ENCODE measurements at regions not wholly inside any gene's neighbourhood (a gene's known extent, or its start where the extent isn't known, plus 50 kb on each side); places are given as distances from the start of the nearest gene placed in this dataset.

DNA sequence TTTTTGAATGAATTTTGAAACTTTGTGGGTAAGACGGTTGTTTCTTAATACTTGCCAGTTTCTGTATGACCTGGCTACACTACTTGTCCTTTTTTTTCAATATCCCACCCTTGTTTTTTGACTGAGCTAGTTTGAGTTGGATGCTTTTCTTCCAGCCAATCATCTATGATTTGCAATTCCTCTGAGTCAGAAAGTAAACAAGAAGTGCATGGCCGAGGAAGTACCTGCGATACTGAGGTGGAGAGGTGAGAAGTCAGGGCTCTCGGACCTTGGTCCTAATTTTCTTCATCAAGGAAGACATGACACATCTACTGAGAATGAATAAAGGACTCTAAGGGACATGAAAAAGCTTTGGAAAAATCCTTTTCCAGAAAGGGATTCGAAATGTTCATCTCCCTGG is 185.7 kb downstream of the LINC00237 start:
- intact Hi-C loops (cut with micrococcal nuclease) = no loop called here

GRCh38 chr20:20915844-20916243 is 190.3 kb downstream of the LINC00237 start:
- DNase-seq (ENCODE audit: low spot score) = no peak
- intact Hi-C loops (cut with micrococcal nuclease) = no loop called here
- no peaks in the 10 kb centered on the region for H3K36me3 Mint-ChIP-seq (ENCODE audit: low read depth)
- no peaks in the 10 kb centered on the region for H3K4me1 Mint-ChIP-seq (ENCODE audit: low read depth)
- peaks cover 13% of the 10 kb centered on the region for H3K9me3 Mint-ChIP-seq
- H3K4me3 Mint-ChIP-seq = no peak overlapping the region
- H3K27ac Mint-ChIP-seq = no peak overlapping the region
- peaks cover 13% of the 10 kb centered on the region for H3K27me3 Mint-ChIP-seq (ENCODE audit: insufficient read depth)

More for the DNA sequence above, 185.7 kb downstream of the LINC00237 start:
- Mint-ChIP-seq H3K27ac (no peak overlapping the region), H3K4me1 (ENCODE audit: low read depth) (no peaks in the 10 kb centered on the region), H3K9me3 (peaks cover 13% of the 10 kb centered on the region), H3K4me3 (no peak overlapping the region), H3K36me3 (ENCODE audit: low read depth) (no peaks in the 10 kb centered on the region), H3K27me3 (ENCODE audit: insufficient read depth) (peaks cover 13% of the 10 kb centered on the region)
- DNase-seq (ENCODE audit: low spot score) = no peak

DNA sequence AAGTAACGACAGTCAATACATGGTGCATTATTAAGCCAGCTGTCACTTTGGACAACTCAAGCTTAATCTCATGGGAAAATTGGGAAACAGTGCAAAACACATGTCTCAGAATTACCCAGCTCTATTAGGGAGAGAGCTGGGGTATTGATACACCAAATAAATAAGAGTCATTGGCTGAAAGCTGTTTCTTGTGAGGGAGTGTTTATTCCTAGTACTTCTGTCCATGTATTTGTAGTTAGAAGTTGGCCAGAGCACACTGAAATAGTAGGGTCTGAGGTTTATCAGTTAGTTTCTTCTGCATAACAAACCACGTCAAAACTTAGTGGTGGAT is 192.0 kb upstream of the RALGAPA2 start:
- Mint-ChIP-seq H3K4me3 (no peak overlapping the region), H3K9me3 (no peaks in the 10 kb centered on the region), H3K27ac (no peak overlapping the region), H3K36me3 (ENCODE audit: low read depth) (no peaks in the 10 kb centered on the region), H3K4me1 (ENCODE audit: low read depth) (no peaks in the 10 kb centered on the region), H3K27me3 (ENCODE audit: insufficient read depth) (peaks cover 2% of the 10 kb centered on the region)
- DNase-seq (ENCODE audit: low spot score) = no peak
- intact Hi-C loops (cut with micrococcal nuclease) = no loop called here

DNA sequence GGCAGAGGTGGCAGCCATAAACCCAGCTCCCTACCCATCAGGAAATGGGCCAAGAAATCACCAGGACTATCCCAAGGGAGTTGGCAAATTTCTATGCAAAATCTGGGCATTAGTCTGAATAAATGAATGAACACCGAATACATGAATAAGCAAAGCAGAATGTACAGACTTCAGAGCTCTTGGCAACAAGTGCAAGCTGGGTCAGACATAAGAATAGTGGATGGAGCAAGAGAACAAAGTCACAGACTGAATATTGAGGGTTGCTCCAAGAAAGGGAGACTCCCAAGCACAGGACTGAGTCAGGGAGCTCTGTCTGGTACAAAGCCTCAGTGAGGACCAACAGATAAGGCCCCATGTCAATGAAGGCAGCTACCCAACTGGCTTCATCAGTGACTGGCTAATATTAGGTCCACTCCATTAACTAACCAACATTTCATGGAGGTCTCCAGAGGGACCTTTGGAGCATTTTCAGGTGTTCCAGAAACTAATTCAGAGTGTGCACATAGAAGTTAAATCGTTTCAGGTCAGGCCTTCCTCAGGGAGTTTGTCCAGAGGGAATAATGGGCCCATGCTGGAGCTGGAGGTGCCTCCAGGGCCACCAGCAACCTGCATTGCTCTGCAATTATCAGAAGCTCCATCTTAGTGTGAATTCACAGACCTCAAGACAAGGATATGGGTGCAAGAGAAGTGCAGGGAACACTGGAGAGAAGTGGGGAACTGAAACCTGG is 191.5 kb upstream of the RALGAPA2 start:
- no peak for DNase-seq (ENCODE audit: low spot score)
- intact Hi-C loops (cut with micrococcal nuclease) = no loop called here
- H3K4me3 Mint-ChIP-seq = no peak overlapping the region
- H3K9me3 Mint-ChIP-seq = no peaks in the 10 kb centered on the region
- H3K27me3 Mint-ChIP-seq (ENCODE audit: insufficient read depth) = peaks cover 2% of the 10 kb centered on the region
- H3K36me3 Mint-ChIP-seq (ENCODE audit: low read depth) = no peaks in the 10 kb centered on the region
- no peak overlapping the region for H3K27ac Mint-ChIP-seq
- no peaks in the 10 kb centered on the region for H3K4me1 Mint-ChIP-seq (ENCODE audit: low read depth)

GRCh38 chr20:20897922-20898321 is 185.5 kb upstream of the RALGAPA2 start:
- H3K36me3 Mint-ChIP-seq (ENCODE audit: low read depth) = no peaks in the 10 kb centered on the region
- no peaks in the 10 kb centered on the region for H3K9me3 Mint-ChIP-seq
- H3K27ac Mint-ChIP-seq = no peak overlapping the region
- no peak overlapping the region for H3K4me3 Mint-ChIP-seq
- no peak for DNase-seq (ENCODE audit: low spot score)
- intact Hi-C loops (cut with micrococcal nuclease) = no loop called here
- H3K4me1 Mint-ChIP-seq (ENCODE audit: low read depth) = no peaks in the 10 kb centered on the region
- peaks cover 3% of the 10 kb centered on the region for H3K27me3 Mint-ChIP-seq (ENCODE audit: insufficient read depth)

DNA sequence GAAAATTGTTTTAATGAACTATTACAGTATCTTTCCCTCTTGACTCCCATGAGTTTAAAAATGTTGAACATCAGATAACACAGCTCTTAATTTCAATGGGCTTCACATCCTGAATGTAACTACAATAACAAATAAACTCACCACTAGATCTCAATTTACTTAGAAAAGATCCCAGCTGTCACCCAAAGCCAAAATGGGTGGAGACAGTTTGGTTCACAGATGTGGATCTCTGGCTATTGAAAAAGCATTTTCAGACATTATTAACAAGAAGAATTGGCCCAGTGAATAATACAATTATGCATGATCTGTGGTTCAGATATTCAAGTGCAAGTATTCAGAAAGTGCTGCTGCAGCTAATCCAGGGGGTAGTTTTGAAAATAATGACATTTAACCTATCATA is 184.7 kb upstream of the RALGAPA2 start:
- Mint-ChIP-seq H3K4me3 (no peak overlapping the region), H3K27ac (no peak overlapping the region), H3K36me3 (ENCODE audit: low read depth) (no peaks in the 10 kb centered on the region), H3K27me3 (ENCODE audit: insufficient read depth) (peaks cover 3% of the 10 kb centered on the region), H3K9me3 (no peaks in the 10 kb centered on the region), H3K4me1 (ENCODE audit: low read depth) (no peaks in the 10 kb centered on the region)
- no peak for DNase-seq (ENCODE audit: low spot score)
- intact Hi-C loops (cut with micrococcal nuclease) = no loop called here

GRCh38 chr20:20896606-20897005 is 184.2 kb upstream of the RALGAPA2 start:
- no peaks in the 10 kb centered on the region for H3K4me1 Mint-ChIP-seq (ENCODE audit: low read depth)
- H3K36me3 Mint-ChIP-seq (ENCODE audit: low read depth) = no peaks in the 10 kb centered on the region
- no peak overlapping the region for H3K4me3 Mint-ChIP-seq
- no peak overlapping the region for H3K27ac Mint-ChIP-seq
- DNase-seq (ENCODE audit: low spot score) = no peak
- no peaks in the 10 kb centered on the region for H3K9me3 Mint-ChIP-seq
- H3K27me3 Mint-ChIP-seq (ENCODE audit: insufficient read depth) = peaks cover 6% of the 10 kb centered on the region
- intact Hi-C loops (cut with micrococcal nuclease) = no loop called here

DNA sequence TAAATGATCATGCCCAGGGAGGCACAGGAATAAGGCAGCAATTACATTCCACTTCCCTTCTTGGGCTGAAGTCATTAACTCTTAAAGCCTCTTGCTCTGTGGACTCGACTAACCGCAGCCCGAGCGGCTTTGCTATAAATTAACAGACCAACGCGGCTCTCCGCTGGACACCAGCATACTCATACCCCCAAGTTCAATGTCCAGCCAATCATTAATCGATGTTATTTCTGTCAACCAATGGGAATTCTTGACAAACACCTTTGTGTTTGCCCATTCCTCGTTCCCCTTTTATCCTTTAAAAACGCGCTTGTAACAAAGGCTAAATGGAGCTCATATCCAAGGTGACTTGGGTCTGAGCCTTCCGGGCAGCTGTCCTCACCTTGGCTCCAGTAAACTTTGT is 183.1 kb upstream of the RALGAPA2 start:
- H3K27ac Mint-ChIP-seq = no peak overlapping the region
- no peak for DNase-seq (ENCODE audit: low spot score)
- no peaks in the 10 kb centered on the region for H3K36me3 Mint-ChIP-seq (ENCODE audit: low read depth)
- H3K4me3 Mint-ChIP-seq = no peak overlapping the region
- intact Hi-C loops (cut with micrococcal nuclease) = no loop called here
- H3K9me3 Mint-ChIP-seq = no peaks in the 10 kb centered on the region
- peaks cover 7% of the 10 kb centered on the region for H3K27me3 Mint-ChIP-seq (ENCODE audit: insufficient read depth)
- no peaks in the 10 kb centered on the region for H3K4me1 Mint-ChIP-seq (ENCODE audit: low read depth)

GRCh38 chr20:20894753-20895152 is 182.3 kb upstream of the RALGAPA2 start:
- Mint-ChIP-seq H3K27ac (no peak overlapping the region), H3K36me3 (ENCODE audit: low read depth) (no peaks in the 10 kb centered on the region), H3K27me3 (ENCODE audit: insufficient read depth) (peaks cover 7% of the 10 kb centered on the region), H3K9me3 (no peaks in the 10 kb centered on the region), H3K4me1 (ENCODE audit: low read depth) (no peaks in the 10 kb centered on the region), H3K4me3 (no peak overlapping the region)
- intact Hi-C loops (cut with micrococcal nuclease) = no loop called here
- no peak for DNase-seq (ENCODE audit: low spot score)

GRCh38 chr20:20894280-20894679 is 181.8 kb upstream of the RALGAPA2 start:
- no peaks in the 10 kb centered on the region for H3K36me3 Mint-ChIP-seq (ENCODE audit: low read depth)
- peaks cover 7% of the 10 kb centered on the region for H3K27me3 Mint-ChIP-seq (ENCODE audit: insufficient read depth)
- no peaks in the 10 kb centered on the region for H3K9me3 Mint-ChIP-seq
- DNase-seq (ENCODE audit: low spot score) = no peak
- intact Hi-C loops (cut with micrococcal nuclease) = no loop called here
- H3K4me1 Mint-ChIP-seq (ENCODE audit: low read depth) = no peaks in the 10 kb centered on the region
- H3K27ac Mint-ChIP-seq = no peak overlapping the region
- no peak overlapping the region for H3K4me3 Mint-ChIP-seq

- H3K4me1 Mint-ChIP-seq (ENCODE audit: low read depth) = no peaks in the 10 kb centered on the region
- H3K27ac Mint-ChIP-seq = no peak overlapping the region
- intact Hi-C loops (cut with micrococcal nuclease) = no loop called here
- H3K4me3 Mint-ChIP-seq = no peak overlapping the region
- no peaks in the 10 kb centered on the region for H3K9me3 Mint-ChIP-seq
- no peak for DNase-seq (ENCODE audit: low spot score)
- H3K36me3 Mint-ChIP-seq (ENCODE audit: low read depth) = no peaks in the 10 kb centered on the region
- peaks cover 6% of the 10 kb centered on the region for H3K27me3 Mint-ChIP-seq (ENCODE audit: insufficient read depth)
These were observed 179.9 kb upstream of the RALGAPA2 start for GRCh38 chr20:20892328-20892727.

GRCh38 chr20:20890751-20891150 is 178.3 kb upstream of the RALGAPA2 start:
- no peak for DNase-seq (ENCODE audit: low spot score)
- peaks cover 4% of the 10 kb centered on the region for H3K27me3 Mint-ChIP-seq (ENCODE audit: insufficient read depth)
- no peaks in the 10 kb centered on the region for H3K9me3 Mint-ChIP-seq
- no peak overlapping the region for H3K4me3 Mint-ChIP-seq
- H3K4me1 Mint-ChIP-seq (ENCODE audit: low read depth) = no peaks in the 10 kb centered on the region
- no peak overlapping the region for H3K27ac Mint-ChIP-seq
- intact Hi-C loops (cut with micrococcal nuclease) = no loop called here
- no peaks in the 10 kb centered on the region for H3K36me3 Mint-ChIP-seq (ENCODE audit: low read depth)

GRCh38 chr20:20888936-20889335 is 176.5 kb upstream of the RALGAPA2 start:
- no peaks in the 10 kb centered on the region for H3K9me3 Mint-ChIP-seq
- peaks cover 4% of the 10 kb centered on the region for H3K27me3 Mint-ChIP-seq (ENCODE audit: insufficient read depth)
- no peak overlapping the region for H3K4me3 Mint-ChIP-seq
- no peak for DNase-seq (ENCODE audit: low spot score)
- H3K27ac Mint-ChIP-seq = no peak overlapping the region
- no peaks in the 10 kb centered on the region for H3K36me3 Mint-ChIP-seq (ENCODE audit: low read depth)
- H3K4me1 Mint-ChIP-seq (ENCODE audit: low read depth) = no peaks in the 10 kb centered on the region
- intact Hi-C loops (cut with micrococcal nuclease) = no loop called here

- Mint-ChIP-seq H3K36me3 (ENCODE audit: low read depth) (no peaks in the 10 kb centered on the region), H3K27ac (no peak overlapping the region), H3K27me3 (ENCODE audit: insufficient read depth) (peaks cover 6% of the 10 kb centered on the region), H3K4me1 (ENCODE audit: low read depth) (no peaks in the 10 kb centered on the region), H3K9me3 (no peaks in the 10 kb centered on the region), H3K4me3 (no peak overlapping the region)
- intact Hi-C loops (cut with micrococcal nuclease) = no loop called here
- DNase-seq (ENCODE audit: low spot score) = no peak
These were observed 175.8 kb upstream of the RALGAPA2 start for GRCh38 chr20:20888266-20888656.

Measured in activated T-helper 1 cell treated with anti-CD3 and anti-CD28 coated beads, Interleukin-12 subunit alpha, Interleukin-12 subunit beta, Interleukin-2, Interleukin-4 antibody, amounts not matched to agents 30 ng/mL and 10 ng/mL and 1 ng/mL, durations not matched to agents 14 hours and 24 hours and 36 hours (primary cell).